A549 (cell line): ENCODE measurements at regions not wholly inside any gene's neighbourhood (a gene's known extent, or its start where the extent isn't known, plus 50 kb on each side); places are given as distances from the start of the nearest gene placed in this dataset.

ENCODE experiments used
- ATAC-seq, 2 experiments: fragments of 200-7000 bp in 1 of 2; fragments of >200 bp in 1 of 2; cut with Nextera tagmentation in 1 of 2; cut with Tn5 transposase in 1 of 2; 3 replicates each; pipeline versions ENCODE4 v1.8.0 to v1.9.1; 2018 to 2020; ENCODE audit warnings: mild to moderate bottlenecking in 1 of 2, moderate library complexity in 1 of 2
- CTCF ChIA-PET: fragments of 300-600 bp; sonication (Branson Sonifier 250); formaldehyde crosslinking; extraction: SDS; loops from one replicate; lab custom pipeline; 2021; ENCODE audit warnings: antibody characterized with exemption, inconsistent platforms; lab: Yijun Ruan, JAX
- POLR2A ChIA-PET: fragments of 350-600 bp; formaldehyde crosslinking; extraction: SDS; loops from one replicate; lab custom pipeline; 2021; ENCODE audit warnings: antibody characterized with exemption, inconsistent platforms; lab: Yijun Ruan, JAX
- DNase-seq, 2 experiments: peaks; one replicate each; pipeline versions ENCODE4 v3.0.0 to v3.0.0-alpha.2; 2011 to 2016; ENCODE audit warnings: low read depth in 1 of 2, low spot score in 1 of 2
- FAIRE-seq: peaks from 2 replicates; lab custom pipeline; 2011; peaks lifted over from hg19 to GRCh38; lab: Jason Lieb, UNC
- H3K27ac ChIP-seq, 2 experiments: fragments of >200 bp; sonication (Bioruptor Twin); formaldehyde crosslinking; 3 replicates each; pipeline ENCODE4 v1.5.1; 2016 to 2017
- H3K4me1 ChIP-seq: fragments of >200 bp; sonication (Bioruptor Twin); formaldehyde crosslinking; 3 replicates; pipeline ENCODE4 v1.6.1; 2016
- H3K4me2 ChIP-seq: fragments of >200 bp; sonication (Bioruptor Twin); formaldehyde crosslinking; 3 replicates; pipeline ENCODE4 v1.6.1; 2016
- H3K4me3 ChIP-seq: fragments of >200 bp; sonication (Bioruptor Twin); formaldehyde crosslinking; 3 replicates; pipeline ENCODE4 v1.5.1; 2016
- H3K9me3 ChIP-seq: fragments of >200 bp; sonication (Bioruptor Twin); formaldehyde crosslinking; 3 replicates; pipeline ENCODE4 v1.6.1; 2016
- BHLHE40 ChIP-seq: IDR thresholded peaks from 2 replicates; pipeline ENCODE4 v1.6.1; 2012; ENCODE audit warnings: low read depth, low read length, inconsistent platforms
- CBX8 ChIP-seq: fragments of 200-600 bp; sonication (generic); IDR thresholded peaks from 2 replicates; pipeline ENCODE4 v1.6.1; 2016
- CTCF ChIP-seq: fragments of >200 bp; sonication (Bioruptor Twin); formaldehyde crosslinking; IDR thresholded peaks from 3 replicates; pipeline ENCODE4 v1.5.1; 2016
- EHF ChIP-seq: fragments of 250-450 bp; sonication (Bioruptor Pico); IDR thresholded peaks from 2 replicates; pipeline ENCODE4 v1.5.0; 2020; ENCODE audit warnings: mild to moderate bottlenecking
- EHMT2 ChIP-seq: fragments of 200-600 bp; sonication (generic); IDR thresholded peaks from 2 replicates; pipeline ENCODE4 v1.6.1; 2016; ENCODE audit warnings: antibody characterized with exemption, low read depth, mild to moderate bottlenecking, moderate library complexity
- ESRRA ChIP-seq: fragments of 150-350 bp; IDR thresholded peaks from 2 replicates; pipeline ENCODE4 v1.6.1; 2014; ENCODE audit warnings: mild to moderate bottlenecking, low read length, borderline replicate concordance
- FOSB ChIP-seq: fragments of 250-450 bp; sonication (Bioruptor Pico); IDR thresholded peaks from 2 replicates; pipeline ENCODE4 v1.5.0; 2020; ENCODE audit warnings: mild to moderate bottlenecking, moderate library complexity
- FOSL2 ChIP-seq, 2 experiments: fragments of 450-650 bp in 1 of 2; fragments of >200 bp in 1 of 2; sonication (Bioruptor Twin) in 1 of 2; formaldehyde crosslinking; IDR thresholded peaks; 2 replicates each; pipeline versions ENCODE4 v1.5.0 to v1.6.1; 2016 to 2020; ENCODE audit warnings: mild to moderate bottlenecking in 1 of 2, moderate library complexity in 1 of 2
- GATA3 ChIP-seq: IDR thresholded peaks from 2 replicates; pipeline ENCODE4 v1.6.1; 2012; ENCODE audit warnings: borderline replicate concordance
- HDAC2 ChIP-seq: fragments of 200-600 bp; sonication (generic); IDR thresholded peaks from 2 replicates; pipeline ENCODE4 v1.6.1; 2016
- HOXB5 ChIP-seq: fragments of 250-450 bp; sonication (Bioruptor Pico); IDR thresholded peaks from 2 replicates; pipeline ENCODE4 v1.5.0; 2020; ENCODE audit warnings: mild to moderate bottlenecking, moderate library complexity
- JUN ChIP-seq, 2 experiments: fragments of >200 bp; sonication (Bioruptor Twin); formaldehyde crosslinking; IDR thresholded peaks; 2 replicates in 1 of 2; 3 replicates in 1 of 2; pipeline ENCODE4 v1.6.1; 2016 to 2017
- JUNB ChIP-seq: fragments of >200 bp; sonication (Bioruptor Twin); formaldehyde crosslinking; IDR thresholded peaks from 2 replicates; pipeline ENCODE4 v1.6.1; 2016
- KDM1A ChIP-seq: fragments of 200-600 bp; sonication (generic); IDR thresholded peaks from 2 replicates; pipeline ENCODE4 v1.6.1; 2016; ENCODE audit warnings: low read depth, mild to moderate bottlenecking
- KDM5A ChIP-seq: fragments of 200-600 bp; sonication (generic); IDR thresholded peaks from 2 replicates; pipeline ENCODE4 v1.6.1; 2016; ENCODE audit warnings: antibody characterized with exemption, mild to moderate bottlenecking
- MAFK ChIP-seq: fragments of 450-650 bp; IDR thresholded peaks from 2 replicates; pipeline ENCODE4 v1.6.1; 2014; ENCODE audit not compliant: partially characterized antibody
- MAZ ChIP-seq: fragments of 150-350 bp; IDR thresholded peaks from 2 replicates; pipeline ENCODE4 v1.6.1; 2014; ENCODE audit warnings: antibody characterized with exemption, low read depth, low read length, borderline replicate concordance
- NFE2L2 ChIP-seq: fragments of 150-350 bp; conservative IDR thresholded peaks from 2 replicates; pipeline ENCODE4 v1.6.1; 2014; ENCODE audit warnings: low read length
- PHF8 ChIP-seq: fragments of 200-600 bp; sonication (generic); IDR thresholded peaks from 2 replicates; pipeline ENCODE4 v1.6.1; 2016; ENCODE audit warnings: low read depth, mild to moderate bottlenecking, antibody characterized with exemption, moderate library complexity, borderline replicate concordance
- POLR2A ChIP-seq: IDR thresholded peaks from 2 replicates; pipeline ENCODE4 v1.6.1; 2012; ENCODE audit warnings: mild to moderate bottlenecking, low read length
- POLR2AphosphoS2 ChIP-seq: conservative IDR thresholded peaks from 2 replicates; pipeline ENCODE4 v1.6.1; 2012; ENCODE audit warnings: low read length, improper control_type of control experiment, inconsistent platforms
- RAD21 ChIP-seq, 2 experiments: fragments of >200 bp in 1 of 2; sonication (Bioruptor Twin) in 1 of 2; formaldehyde crosslinking in 1 of 2; IDR thresholded peaks in 1 of 2; conservative IDR thresholded peaks in 1 of 2; 2 replicates in 1 of 2; 3 replicates in 1 of 2; pipeline ENCODE4 v1.6.1; 2012 to 2018; ENCODE audit warnings: inconsistent platforms in 1 of 2
- RARB ChIP-seq: fragments of 250-450 bp; sonication (Bioruptor Pico); IDR thresholded peaks from 2 replicates; pipeline ENCODE4 v1.8.0; 2021; ENCODE audit warnings: mild to moderate bottlenecking, moderate library complexity
- RFX5 ChIP-seq: fragments of 450-650 bp; IDR thresholded peaks from 2 replicates; pipeline ENCODE4 v1.7.1; 2014; ENCODE audit warnings: antibody characterized with exemption, mild to moderate bottlenecking, moderate library complexity
- SMC3 ChIP-seq: fragments of >200 bp; sonication (Bioruptor Twin); formaldehyde crosslinking; IDR thresholded peaks from 3 replicates; pipeline ENCODE4 v1.6.1; 2018; ENCODE audit warnings: inconsistent platforms
- SREBF2 ChIP-seq: fragments of 450-650 bp; IDR thresholded peaks from 2 replicates; pipeline ENCODE4 v1.6.1; 2014; ENCODE audit warnings: mild to moderate bottlenecking, moderate library complexity
- TP53 ChIP-seq: fragments of 250-450 bp; sonication (Bioruptor Pico); IDR thresholded peaks from 2 replicates; pipeline ENCODE4 v1.5.0; 2021; ENCODE audit warnings: mild to moderate bottlenecking, moderate library complexity
- ZC3H11A ChIP-seq: fragments of 450-650 bp; IDR thresholded peaks from 2 replicates; pipeline ENCODE4 v1.6.1; 2014; ENCODE audit warnings: antibody characterized with exemption, mild to moderate bottlenecking
- ZFP36 ChIP-seq: fragments of 450-650 bp; IDR thresholded peaks from 2 replicates; pipeline ENCODE4 v1.6.1; 2014; ENCODE audit warnings: borderline replicate concordance; ENCODE audit not compliant: partially characterized antibody
- ZNF302 ChIP-seq: fragments of 250-450 bp; sonication (Bioruptor Pico); IDR thresholded peaks from 2 replicates; pipeline ENCODE4 v1.9.0; 2021; ENCODE audit warnings: inconsistent platforms, mild to moderate bottlenecking, moderate library complexity
- WGBS: methylation state at CpG from one replicate; pipeline ENCODE4 v1.1.6; 2017; ENCODE audit errors: missing lambda C conversion rate; 5-methylcytosine and 5-hydroxymethylcytosine counted together
- TF ChIP-seq, protein P1 (sequence below): IDR thresholded peaks from 2 replicates; pipeline ENCODE4 v1.6.1; 2012
- TF ChIP-seq, protein P2 (sequence below): fragments of 150-350 bp; IDR thresholded peaks from 2 replicates; pipeline ENCODE4 v1.6.1; 2014; ENCODE audit warnings: low read depth, mild to moderate bottlenecking, low read length
- TF ChIP-seq, protein P3 (sequence below): IDR thresholded peaks from 2 replicates; pipeline ENCODE4 v1.6.1; 2012; ENCODE audit warnings: low read depth, borderline replicate concordance

- Histone ChIP-seq H3K9me3 (no peaks in the 10 kb centered on the region), H3K4me1 (no peaks in the 10 kb centered on the region), H3K27ac (no peak overlapping the region), H3K4me3 (no peak overlapping the region), H3K4me2 (no peak overlapping the region)
- TF ChIP-seq CBX8 (no peak), GATA3 (no peak), POLR2A (no peak), FOSL2 (IDR thresholded peaks at IDR 0.05) (no peak), FOSL2 (CRISPR knock-in tag; IDR thresholded peaks at IDR 0.05) (no peak), FOSB (CRISPR knock-in tag) (no peak)
- FAIRE-seq (no peak), ATAC-seq (no peak), DNase-seq (no peak)
- CTCF ChIA-PET, result interaction anchor here (0.5 to 0.7 kb wide), 3 partner anchors 21 to 47 kb away, joined by 4 to 5 read pairs (median 4); no protein-coding TSS in a partner anchor
- POLR2A ChIA-PET, result no interaction called here
Measured at GRCh38 chr4:123913598-123913997, 517.0 kb downstream of the SPRY1 start.

DNA sequence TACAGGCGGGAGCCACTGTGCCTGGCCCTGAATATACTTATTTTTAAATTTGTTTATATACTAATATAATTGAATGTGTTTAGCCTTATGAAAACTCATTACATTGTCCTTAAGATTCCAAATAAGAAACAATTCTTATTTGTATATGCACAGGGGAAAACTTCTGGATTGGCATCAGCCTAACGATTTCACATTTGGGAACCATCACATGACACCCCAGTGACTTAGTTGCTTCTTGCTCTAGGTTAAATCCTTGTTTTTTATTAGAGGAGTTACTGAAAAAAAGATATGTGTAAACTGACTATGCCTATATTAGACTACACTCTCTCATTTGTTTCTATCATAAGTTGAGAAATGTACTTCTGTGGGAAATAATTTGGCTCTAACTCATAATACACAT is 520.2 kb downstream of the SPRY1 start:
- 34% methylated on average over 2 of the region's 2 CpGs for WGBS
- Histone ChIP-seq H3K9me3 (no peaks in the 10 kb centered on the region), H3K4me1 (no peaks in the 10 kb centered on the region), H3K4me3 (no peak overlapping the region), H3K27ac (no peak overlapping the region), H3K4me2 (no peak overlapping the region)
- ChIA-PET POLR2A (no interaction called here), CTCF (no interaction called here)
- TF ChIP-seq FOSL2 (IDR thresholded peaks at IDR 0.05) (no peak), FOSL2 (CRISPR knock-in tag; IDR thresholded peaks at IDR 0.05) (no peak), EHMT2 (no peak), RFX5 (no peak), GATA3 (no peak), MAZ (no peak), MAFK (no peak), NFE2L2 (no peak), EHF (CRISPR knock-in tag) (no peak), HOXB5 (CRISPR knock-in tag) (no peak), ZFP36 (no peak), JUN (IDR thresholded peaks at IDR 0.05) (no peak), SREBF2 (no peak), SMC3 (no peak), ESRRA (no peak), CTCF (no peak), RARB (CRISPR knock-in tag) (no peak), ZC3H11A (no peak)
- TF ChIP-seq, protein P1, sequence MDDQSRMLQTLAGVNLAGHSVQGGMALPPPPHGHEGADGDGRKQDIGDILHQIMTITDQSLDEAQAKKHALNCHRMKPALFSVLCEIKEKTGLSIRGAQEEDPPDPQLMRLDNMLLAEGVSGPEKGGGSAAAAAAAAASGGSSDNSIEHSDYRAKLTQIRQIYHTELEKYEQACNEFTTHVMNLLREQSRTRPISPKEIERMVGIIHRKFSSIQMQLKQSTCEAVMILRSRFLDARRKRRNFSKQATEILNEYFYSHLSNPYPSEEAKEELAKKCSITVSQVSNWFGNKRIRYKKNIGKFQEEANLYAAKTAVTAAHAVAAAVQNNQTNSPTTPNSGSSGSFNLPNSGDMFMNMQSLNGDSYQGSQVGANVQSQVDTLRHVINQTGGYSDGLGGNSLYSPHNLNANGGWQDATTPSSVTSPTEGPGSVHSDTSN, result no peak
- TF ChIP-seq, protein P2, sequence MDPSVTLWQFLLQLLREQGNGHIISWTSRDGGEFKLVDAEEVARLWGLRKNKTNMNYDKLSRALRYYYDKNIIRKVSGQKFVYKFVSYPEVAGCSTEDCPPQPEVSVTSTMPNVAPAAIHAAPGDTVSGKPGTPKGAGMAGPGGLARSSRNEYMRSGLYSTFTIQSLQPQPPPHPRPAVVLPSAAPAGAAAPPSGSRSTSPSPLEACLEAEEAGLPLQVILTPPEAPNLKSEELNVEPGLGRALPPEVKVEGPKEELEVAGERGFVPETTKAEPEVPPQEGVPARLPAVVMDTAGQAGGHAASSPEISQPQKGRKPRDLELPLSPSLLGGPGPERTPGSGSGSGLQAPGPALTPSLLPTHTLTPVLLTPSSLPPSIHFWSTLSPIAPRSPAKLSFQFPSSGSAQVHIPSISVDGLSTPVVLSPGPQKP, result no peak
- DNase-seq (no peak), FAIRE-seq (no peak), ATAC-seq (no peak)

GRCh38 chr4:123919576-123920098 is 523.0 kb downstream of the SPRY1 start:
- Histone ChIP-seq H3K4me2 (no peak overlapping the region), H3K27ac (no peak overlapping the region), H3K4me3 (no peak overlapping the region), H3K4me1 (no peaks in the 10 kb centered on the region), H3K9me3 (no peaks in the 10 kb centered on the region)
- CTCF ChIA-PET, result no interaction called here
- POLR2A ChIA-PET, result no interaction called here
- WGBS, result 42% methylated on average over 4 of the region's 4 CpGs
- DNase-seq, result no peak
- FAIRE-seq, result no peak
- no peak for ATAC-seq
- TF ChIP-seq, protein P3, sequence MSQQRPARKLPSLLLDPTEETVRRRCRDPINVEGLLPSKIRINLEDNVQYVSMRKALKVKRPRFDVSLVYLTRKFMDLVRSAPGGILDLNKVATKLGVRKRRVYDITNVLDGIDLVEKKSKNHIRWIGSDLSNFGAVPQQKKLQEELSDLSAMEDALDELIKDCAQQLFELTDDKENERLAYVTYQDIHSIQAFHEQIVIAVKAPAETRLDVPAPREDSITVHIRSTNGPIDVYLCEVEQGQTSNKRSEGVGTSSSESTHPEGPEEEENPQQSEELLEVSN, result no peak
- TF ChIP-seq HDAC2, result no peak
- no peak for TF ChIP-seq PHF8
- TF ChIP-seq RAD21 (conservative IDR thresholded peaks at IDR 0.05 in 1 of 2, IDR thresholded peaks at IDR 0.05 in 1 of 2), result no peak
- TF ChIP-seq, protein P2, result no peak
- TF ChIP-seq POLR2AphosphoS2, result no peak
- TF ChIP-seq TP53 (CRISPR knock-in tag), result no peak
- TF ChIP-seq ZNF302, result no peak
- no peak for TF ChIP-seq KDM1A
- no peak for TF ChIP-seq JUNB
- no peak for TF ChIP-seq KDM5A
- TF ChIP-seq BHLHE40, result no peak
